ENCODE measurements at regions not wholly inside any gene's neighbourhood (a gene's known extent, or its start where the extent isn't known, plus 50 kb on each side); places are given as distances from the start of the nearest gene placed in this dataset.

DNA sequence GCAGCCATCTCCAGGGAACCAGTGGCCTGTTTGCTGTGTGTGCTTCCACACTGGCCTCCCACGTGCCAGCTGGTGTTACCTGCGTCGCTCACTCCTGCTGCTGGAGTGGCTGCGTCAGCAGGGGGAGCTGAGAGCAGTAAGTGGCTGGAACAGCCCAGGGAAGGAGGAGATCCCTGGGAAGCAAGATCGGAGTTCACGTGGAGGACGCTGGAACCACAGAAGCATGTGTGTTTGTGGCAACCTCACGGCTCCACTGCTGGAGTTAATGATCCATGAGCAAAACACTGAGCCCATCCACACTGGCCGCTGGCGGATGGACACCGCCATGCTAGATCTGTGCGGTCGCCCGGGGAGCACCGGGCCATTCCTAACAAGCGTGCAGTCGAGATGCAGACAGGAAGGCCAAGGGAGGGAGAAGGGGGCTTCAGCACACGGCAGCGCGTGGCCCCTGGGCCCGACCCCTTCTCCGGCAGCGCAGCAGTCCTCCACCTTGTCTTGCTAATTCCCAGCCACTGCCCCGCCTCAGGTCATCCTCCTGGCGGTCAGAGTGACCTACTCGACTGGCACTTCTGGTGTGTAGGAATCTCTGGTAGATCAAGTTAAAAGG lies 68.5 kb upstream of the EEPD1 start:
- Histone ChIP-seq H3K9me3 (no peaks in the 10 kb centered on the region), H3K4me3 (no peak overlapping the region), H3K36me3 (no peaks in the 10 kb centered on the region), H3K4me1 (no peaks in the 10 kb centered on the region), H3K27ac (no peak overlapping the region), H3K27me3 (no peaks in the 10 kb centered on the region)
- peak; percentile 77 for DNase-seq
- 67 to 100% methylated on average over 2 to 19 of the region's 26 CpGs for WGBS, 2 donors (ENCODE audit: low coverage in 1 of 2)
- TF ChIP-seq CTCF (IDR thresholded peaks at IDR 0.05) = peak; percentile 33 to 66 (median 49)
- no peak for TF ChIP-seq POLR2A (IDR thresholded peaks at IDR 0.05)
- TF ChIP-seq EP300 (IDR thresholded peaks at IDR 0.05; ENCODE audit: low read depth) = no peak
- TF ChIP-seq POLR2AphosphoS5 (IDR thresholded peaks at IDR 0.05) = no peak
- in situ Hi-C loops (cut with MboI; ENCODE audit: low pct_ligation_motif_present in 1 of 4, low pct_unique_long_range_greater_than_20kb in 1 of 4, low sequenced_read_pairs in 3 of 4) (no loop called here), intact Hi-C loops (cut with DNase I; ENCODE audit: low total_unique reads) (no loop called here)

DNA sequence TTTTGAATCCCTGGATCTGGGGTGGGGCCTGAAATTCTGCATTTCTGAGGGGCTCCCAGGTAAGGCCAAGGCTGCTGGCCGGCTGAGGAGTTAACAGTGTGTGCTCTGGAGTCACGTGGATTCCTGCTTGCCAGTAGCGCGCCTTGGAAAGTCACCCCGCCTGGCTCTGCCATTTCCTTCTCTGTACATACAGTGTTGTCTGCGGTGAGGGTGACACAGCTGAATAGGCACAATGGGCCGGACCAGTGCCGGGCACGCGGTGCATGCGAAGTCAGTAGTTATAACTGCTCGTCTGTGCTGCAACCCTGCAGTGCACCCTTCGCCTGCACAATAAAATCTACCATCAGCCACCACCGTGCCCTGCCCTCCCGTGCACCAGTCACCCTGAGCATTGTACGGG lies 68.0 kb upstream of the EEPD1 start:
- Histone ChIP-seq H3K36me3 (no peaks in the 10 kb centered on the region), H3K4me1 (no peaks in the 10 kb centered on the region), H3K4me3 (no peak overlapping the region), H3K27me3 (no peaks in the 10 kb centered on the region), H3K27ac (no peak overlapping the region), H3K9me3 (no peaks in the 10 kb centered on the region)
- intact Hi-C loops (cut with DNase I; ENCODE audit: low total_unique reads) (no loop called here), in situ Hi-C loops (cut with MboI; ENCODE audit: low pct_ligation_motif_present in 1 of 4, low pct_unique_long_range_greater_than_20kb in 1 of 4, low sequenced_read_pairs in 3 of 4) (no loop called here)
- TF ChIP-seq CTCF (IDR thresholded peaks at IDR 0.05) (no peak), POLR2A (IDR thresholded peaks at IDR 0.05) (no peak), EP300 (IDR thresholded peaks at IDR 0.05; ENCODE audit: low read depth) (no peak), POLR2AphosphoS5 (IDR thresholded peaks at IDR 0.05) (no peak)
- 93% methylated on average over 16 of the region's 16 CpGs; no CpG with 5 or more reads in 1 of the 2 donors for WGBS, 2 donors (ENCODE audit: low coverage in 1 of 2)
- no peak for DNase-seq

DNA sequence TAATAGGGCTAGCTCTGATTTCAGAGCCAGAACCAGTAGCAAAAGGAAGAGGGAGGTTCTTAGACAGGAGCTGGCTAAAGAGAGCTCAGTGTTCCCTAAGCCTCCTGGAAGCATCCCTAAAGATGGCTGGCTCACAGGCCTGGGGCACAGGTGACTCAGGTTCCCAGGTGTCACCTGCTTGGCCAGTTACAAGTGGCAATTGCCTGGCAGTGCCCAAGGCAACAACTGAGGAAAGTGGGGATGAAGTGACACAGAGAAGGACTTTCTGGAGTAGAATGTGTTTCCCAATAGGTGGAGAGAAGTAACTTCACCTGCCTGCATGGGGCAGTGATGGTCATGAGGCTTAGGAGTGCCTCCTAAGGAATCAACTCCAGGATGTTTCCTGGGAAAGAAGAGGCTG lies 66.5 kb upstream of the EEPD1 start:
- no peaks in the 10 kb centered on the region for H3K4me1 ChIP-seq
- intact Hi-C loops (cut with DNase I; ENCODE audit: low total_unique reads) (no loop called here), in situ Hi-C loops (cut with MboI; ENCODE audit: low pct_ligation_motif_present in 1 of 4, low pct_unique_long_range_greater_than_20kb in 1 of 4, low sequenced_read_pairs in 3 of 4) (no loop called here)
- no peaks in the 10 kb centered on the region for H3K27me3 ChIP-seq
- no peak overlapping the region for H3K27ac ChIP-seq
- TF ChIP-seq CTCF (IDR thresholded peaks at IDR 0.05) (no peak), POLR2A (IDR thresholded peaks at IDR 0.05) (no peak), EP300 (IDR thresholded peaks at IDR 0.05; ENCODE audit: low read depth) (no peak), POLR2AphosphoS5 (IDR thresholded peaks at IDR 0.05) (no peak)
- no peaks in the 10 kb centered on the region for H3K9me3 ChIP-seq
- no peaks in the 10 kb centered on the region for H3K36me3 ChIP-seq
- H3K4me3 ChIP-seq = no peak overlapping the region
- DNase-seq = no peak

DNA sequence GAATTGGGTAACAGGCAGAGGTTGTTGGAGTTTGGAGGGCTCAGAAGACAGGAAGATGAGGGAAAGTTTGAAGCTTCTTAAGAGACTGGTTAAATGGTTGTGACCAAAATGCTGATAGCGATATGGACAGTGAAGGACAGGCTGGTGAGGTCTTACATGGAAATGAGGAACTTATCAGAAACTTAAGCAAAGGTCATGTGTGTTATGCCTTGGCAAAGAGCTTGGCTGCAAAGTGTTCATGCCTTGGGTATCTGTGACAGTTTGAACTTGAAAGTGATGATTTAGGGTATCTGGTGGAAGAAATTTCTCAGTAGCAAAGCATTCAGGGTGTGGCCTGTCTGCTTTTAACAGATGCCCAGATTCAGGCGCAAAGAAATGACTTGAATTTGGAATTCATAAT lies 64.5 kb upstream of the EEPD1 start:
- Histone ChIP-seq H3K27ac (no peak overlapping the region), H3K27me3 (no peaks in the 10 kb centered on the region), H3K4me3 (no peak overlapping the region), H3K9me3 (no peaks in the 10 kb centered on the region), H3K4me1 (no peaks in the 10 kb centered on the region), H3K36me3 (no peaks in the 10 kb centered on the region)
- intact Hi-C loops (cut with DNase I; ENCODE audit: low total_unique reads) (no loop called here), in situ Hi-C loops (cut with MboI; ENCODE audit: low pct_ligation_motif_present in 1 of 4, low pct_unique_long_range_greater_than_20kb in 1 of 4, low sequenced_read_pairs in 3 of 4) (no loop called here)
- no peak for TF ChIP-seq POLR2A (IDR thresholded peaks at IDR 0.05)
- TF ChIP-seq EP300 (IDR thresholded peaks at IDR 0.05; ENCODE audit: low read depth) = no peak
- 92 to 93% methylated on average over 2 of the region's 2 CpGs for WGBS, 2 donors (ENCODE audit: low coverage in 1 of 2)
- DNase-seq = no peak

- H3K4me3 ChIP-seq = no peak overlapping the region
- no peaks in the 10 kb centered on the region for H3K36me3 ChIP-seq
- H3K27me3 ChIP-seq = no peaks in the 10 kb centered on the region
- in situ Hi-C loops (cut with MboI; ENCODE audit: low pct_ligation_motif_present in 1 of 4, low pct_unique_long_range_greater_than_20kb in 1 of 4, low sequenced_read_pairs in 3 of 4) = no loop called here
- no peaks in the 10 kb centered on the region for H3K4me1 ChIP-seq
- 14 to 43% methylated on average over 2 to 3 of the region's 3 CpGs for WGBS, 2 donors (ENCODE audit: low coverage in 1 of 2)
- TF ChIP-seq EP300 (IDR thresholded peaks at IDR 0.05; ENCODE audit: low read depth) = no peak
- TF ChIP-seq POLR2A (IDR thresholded peaks at IDR 0.05) = no peak
- no peak for TF ChIP-seq POLR2AphosphoS5 (IDR thresholded peaks at IDR 0.05)
- no peak for TF ChIP-seq CTCF (IDR thresholded peaks at IDR 0.05)
- H3K27ac ChIP-seq = no peak overlapping the region
- no peak for DNase-seq
- H3K9me3 ChIP-seq = no peaks in the 10 kb centered on the region
- intact Hi-C loops (cut with DNase I; ENCODE audit: low total_unique reads) = no loop called here
Measured at GRCh38 chr7:36088966-36089365, 64.1 kb upstream of the EEPD1 start.
